ENCODE measurements at regions not wholly inside any gene's neighbourhood (a gene's known extent, or its start where the extent isn't known, plus 50 kb on each side); places are given as distances from the start of the nearest gene placed in this dataset.

DNA sequence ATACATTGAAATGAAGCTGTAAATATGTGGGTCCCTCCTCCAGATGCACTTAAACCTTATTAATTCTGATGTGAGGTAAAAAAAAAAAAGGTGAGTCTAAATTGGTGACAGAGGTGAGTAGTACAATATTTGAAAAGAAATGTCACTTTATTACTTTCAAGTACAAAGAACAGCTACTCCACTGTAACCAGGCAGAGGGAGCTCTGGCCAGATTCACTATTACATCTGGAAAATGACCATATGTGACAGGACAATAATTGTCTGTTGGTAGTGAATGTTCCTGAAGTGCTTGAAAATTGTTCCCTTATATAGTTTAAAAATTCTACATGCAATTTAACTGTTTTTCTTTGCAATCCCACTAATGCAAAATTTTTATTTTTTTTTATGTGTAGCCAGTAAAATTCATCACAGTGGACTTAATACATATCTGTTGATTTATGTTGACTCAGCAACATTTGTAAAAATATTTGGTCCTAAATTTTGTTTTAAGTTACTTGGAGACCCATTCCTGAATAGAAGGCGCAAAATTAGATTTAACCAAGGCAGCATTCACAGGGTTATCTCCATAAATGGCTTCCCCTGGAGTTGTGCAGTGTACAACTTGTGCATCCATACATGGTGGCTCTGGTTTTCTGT is 231.9 kb upstream of the TBC1D5 start:
- POLR2A ChIA-PET: interaction anchor here (0.5 to 0.9 kb wide), 2 partner anchors 19 to 1300 kb away, joined by 3 to 4 read pairs; no protein-coding TSS in a partner anchor

DNA sequence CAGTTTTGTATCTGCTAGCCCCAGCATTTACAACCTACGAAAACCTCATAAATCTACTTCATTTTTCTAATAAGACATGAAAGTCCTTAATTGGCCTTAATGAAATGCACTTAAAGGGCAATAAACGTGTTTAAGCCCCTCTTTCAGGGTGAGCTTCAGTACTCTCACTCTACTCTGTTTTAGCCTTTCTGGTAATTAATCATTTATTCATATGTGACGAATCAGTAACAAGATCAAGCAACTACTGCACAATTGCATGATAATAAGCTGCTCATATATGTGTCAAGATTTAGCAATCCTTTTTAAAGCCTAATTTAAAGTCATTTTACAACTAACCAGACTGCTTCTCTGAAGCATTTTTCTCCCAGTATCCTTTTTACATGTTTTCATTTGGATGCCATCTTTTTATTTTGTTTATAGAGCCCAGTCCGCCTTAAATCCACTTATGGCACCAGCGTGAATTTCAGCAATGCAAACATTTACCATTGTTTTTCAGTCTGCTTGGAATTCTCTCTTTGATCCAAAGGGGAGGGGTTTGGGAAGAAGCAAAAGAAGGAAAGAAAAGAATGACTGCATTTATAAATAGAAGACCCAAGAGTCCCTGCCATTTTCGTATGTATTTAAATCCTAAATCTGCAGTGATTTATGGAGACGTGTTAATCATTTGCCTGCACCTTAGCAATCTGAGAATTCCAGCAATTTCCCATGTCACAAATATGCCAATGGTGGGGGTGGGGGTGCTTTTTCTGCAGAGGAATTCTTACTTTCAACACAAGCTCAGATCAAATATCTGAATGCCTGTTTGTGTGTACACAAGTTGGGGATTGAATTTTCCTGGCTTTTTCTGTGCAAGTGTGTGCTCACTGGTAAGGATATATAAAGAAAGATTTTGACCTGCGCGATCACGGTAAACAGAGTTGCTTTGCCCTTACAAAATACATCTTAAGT is 230.8 kb upstream of the TBC1D5 start:
- BruUV-seq (replicated peaks): no TSS peak
- H4K20me1 ChIP-seq (ENCODE audit: insufficient read depth, low read length): no peaks in the 10 kb centered on the region
- no peaks in the 10 kb centered on the region for H3K36me3 ChIP-seq (ENCODE audit: insufficient read depth, low read length)
- no peaks in the 10 kb centered on the region for H3K9me2 ChIP-seq (ENCODE audit: insufficient read depth, low read length)
- H3K27ac ChIP-seq (ENCODE audit: low read depth, low read length, poor library complexity, severe bottlenecking): no peak overlapping the region
- no peak overlapping the region for H3K4me2 ChIP-seq (ENCODE audit: low read length)
- peak overlapping the region; percentile 27; the same call in 1 of the 2 replicates for H2AFZ ChIP-seq (ENCODE audit: low read length)
- CTCF ChIA-PET (ENCODE audit: unreplicated experiment): no interaction called here
- TF ChIP-seq CTCF (conservative IDR thresholded peaks at IDR 0.05; ENCODE audit: low read length) (no peak), EZH2phosphoT487 (IDR thresholded peaks at IDR 0.05; ENCODE audit: borderline replicate concordance, low read depth, low read length) (no peak)
- no peaks in the 10 kb centered on the region for H3K79me2 ChIP-seq (ENCODE audit: insufficient read depth, low read depth, low read length)
- intact Hi-C loops (cut with micrococcal nuclease; ENCODE audit: unreplicated experiment): loop anchor here (10.0 kb wide), 1 partner anchor 322 kb away; no protein-coding TSS in a partner anchor
- DNase-seq (ENCODE audit: low spot score): no peak
- no peaks in the 10 kb centered on the region for H3K9me3 ChIP-seq (ENCODE audit: low read length)
- POLR2A ChIA-PET: interaction anchor here (0.7 to 1.0 kb wide), 3 partner anchors 86 to 1299 kb away, joined by 3 to 4 read pairs (median 3); no protein-coding TSS in a partner anchor
- no peak overlapping the region for H3K4me3 ChIP-seq (ENCODE audit: low read depth, low read length, poor library complexity, severe bottlenecking)
- H3K4me1 ChIP-seq (ENCODE audit: insufficient read depth, low read length, poor library complexity, severe bottlenecking): no peaks in the 10 kb centered on the region

More for the DNA sequence above, 231.9 kb upstream of the TBC1D5 start:
- Histone ChIP-seq H3K27ac (ENCODE audit: low read depth, low read length, poor library complexity, severe bottlenecking) (no peak overlapping the region), H3K4me3 (ENCODE audit: low read depth, low read length, poor library complexity, severe bottlenecking) (no peak overlapping the region), H3K9me3 (ENCODE audit: low read length) (no peaks in the 10 kb centered on the region), H3K4me1 (ENCODE audit: insufficient read depth, low read length, poor library complexity, severe bottlenecking) (no peaks in the 10 kb centered on the region), H2AFZ (ENCODE audit: low read length) (no peak overlapping the region), H3K36me3 (ENCODE audit: insufficient read depth, low read length) (no peaks in the 10 kb centered on the region), H3K9me2 (ENCODE audit: insufficient read depth, low read length) (no peaks in the 10 kb centered on the region), H4K20me1 (ENCODE audit: insufficient read depth, low read length) (no peaks in the 10 kb centered on the region), H3K4me2 (ENCODE audit: low read length) (no peak overlapping the region), H3K79me2 (ENCODE audit: insufficient read depth, low read depth, low read length) (no peaks in the 10 kb centered on the region)
- TF ChIP-seq CTCF (conservative IDR thresholded peaks at IDR 0.05; ENCODE audit: low read length) (peak; percentile 56), EZH2phosphoT487 (IDR thresholded peaks at IDR 0.05; ENCODE audit: borderline replicate concordance, low read depth, low read length) (no peak)
- DNase-seq (ENCODE audit: low spot score): peak; percentile 11
- CTCF ChIA-PET (ENCODE audit: unreplicated experiment): no interaction called here
- intact Hi-C loops (cut with micrococcal nuclease; ENCODE audit: unreplicated experiment): loop anchor here (10.0 kb wide), 1 partner anchor 320 kb away; no protein-coding TSS in a partner anchor
- no TSS peak for BruUV-seq (replicated peaks)
